HG03439 (cell line): ENCODE measurements at regions not wholly inside any gene's neighbourhood (a gene's known extent, or its start where the extent isn't known, plus 50 kb on each side); places are given as distances from the start of the nearest gene placed in this dataset.
"Not testable (repeated sequence)": the region's sequence is repeated elsewhere in the genome, so short reads cannot be mapped to it uniquely, and the experiment has no call there.

Experiments used
- ATAC-seq: cut with Tn5 transposase; IDR thresholded peaks from one replicate; pipeline ENCODE4 v1.9.1; 2021; ENCODE audit warnings: mild to moderate bottlenecking, moderate library complexity; ENCODE audit not compliant: unreplicated experiment

DNA sequence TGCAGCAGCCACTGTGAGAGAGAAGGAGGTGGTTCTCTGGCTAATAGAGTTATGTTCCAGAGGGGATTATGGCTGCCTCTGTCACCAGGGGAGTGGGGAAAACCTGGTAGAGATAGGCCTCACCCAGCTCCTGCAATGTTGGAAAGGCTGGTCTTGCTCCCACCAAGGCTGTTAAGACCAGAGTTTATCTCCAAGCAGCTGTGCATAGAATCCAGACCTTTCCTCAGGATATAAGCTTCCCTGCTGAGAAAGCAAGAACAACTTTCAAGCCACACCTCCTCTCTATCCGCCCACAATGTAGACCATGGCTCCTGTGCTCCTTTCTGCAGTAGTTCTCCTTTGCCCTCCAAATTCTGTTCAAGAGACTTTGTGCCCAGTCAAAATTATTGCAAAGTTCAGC lies 1375.4 kb downstream of the REEP3 start:
- ATAC-seq = no peak

DNA sequence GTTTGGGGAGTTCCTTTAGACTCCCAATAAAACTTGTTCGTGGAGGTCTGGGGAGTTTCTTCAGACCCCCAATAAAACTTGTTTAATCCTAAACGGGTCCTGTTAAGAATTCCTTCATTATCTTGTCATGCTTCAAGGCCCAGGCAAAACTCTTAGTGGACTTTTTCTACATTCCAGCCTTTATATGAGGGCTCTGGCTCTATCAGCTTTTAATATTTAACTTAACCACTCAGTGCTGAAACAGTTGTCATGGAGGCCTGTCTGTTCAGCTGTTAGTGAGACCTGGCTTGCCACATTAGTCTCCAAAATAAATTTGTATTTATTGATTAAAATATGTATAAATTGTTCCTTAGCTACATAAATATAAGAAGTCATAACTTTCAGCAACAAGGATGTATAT lies 1385.1 kb downstream of the REEP3 start:
- ATAC-seq = not testable (repeated sequence)

DNA sequence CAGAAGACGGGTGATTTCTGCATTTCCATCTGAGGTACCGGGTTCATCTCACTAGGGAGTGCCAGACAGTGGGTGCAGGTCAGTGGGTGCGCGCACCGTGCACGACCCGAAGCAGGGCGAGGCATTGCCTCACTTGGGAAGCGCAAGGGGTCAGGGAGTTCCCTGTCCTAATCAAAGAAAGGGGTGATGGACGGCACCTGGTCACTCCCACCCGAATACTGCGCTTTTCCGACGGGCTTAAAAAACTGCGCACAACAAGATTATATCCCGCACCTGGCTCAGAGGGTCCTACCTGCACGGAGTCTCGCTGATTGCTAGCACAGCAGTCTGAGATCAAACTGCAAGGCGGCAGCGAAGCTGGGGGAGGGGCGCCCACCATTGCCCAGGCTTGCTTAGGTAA lies 1403.1 kb downstream of the REEP3 start:
- not testable (repeated sequence) for ATAC-seq

GRCh38 chr10:64952042-64952441 lies 1430.8 kb downstream of the REEP3 start:
- no peak for ATAC-seq

- ATAC-seq = no peak
These were observed 1435.2 kb downstream of the REEP3 start for GRCh38 chr10:64956441-64956840.

DNA sequence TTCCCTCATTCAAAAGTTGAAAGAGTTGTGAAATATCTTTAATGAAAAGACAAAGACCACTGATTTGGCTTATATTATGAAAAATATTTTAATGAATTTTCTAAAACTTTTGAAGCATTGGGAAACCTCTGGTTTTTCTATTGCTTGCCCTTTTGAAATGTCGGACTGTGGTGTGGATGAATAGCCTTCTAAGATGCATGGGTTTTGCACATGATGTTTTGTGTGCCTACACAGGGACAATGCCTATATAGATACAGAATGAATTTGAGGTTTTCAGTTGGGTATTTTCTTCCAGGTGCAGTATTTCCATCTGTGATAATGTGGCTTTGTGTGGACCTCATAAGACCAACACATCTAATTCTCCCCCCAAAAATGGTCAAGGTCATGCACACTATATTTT lies 1437.9 kb downstream of the REEP3 start:
- no peak for ATAC-seq

DNA sequence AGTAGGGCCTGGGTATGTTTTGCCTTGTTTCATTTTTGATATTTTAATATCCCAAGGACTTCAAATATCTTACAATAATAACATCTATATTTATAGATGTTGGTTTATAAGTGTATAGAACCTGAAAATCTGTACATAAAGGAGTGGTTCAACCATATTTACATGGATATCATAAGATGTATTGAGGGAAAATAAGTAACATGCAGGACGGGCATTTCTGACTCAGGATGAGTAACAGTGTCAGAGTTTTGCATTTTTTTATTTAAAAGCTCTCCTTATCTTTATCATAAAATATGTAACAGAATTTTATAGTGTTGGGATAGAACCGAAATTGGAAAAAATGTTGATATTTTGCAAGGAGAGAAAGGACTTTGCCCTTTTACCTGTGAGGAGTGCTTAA lies 1438.7 kb downstream of the REEP3 start:
- no peak for ATAC-seq

DNA sequence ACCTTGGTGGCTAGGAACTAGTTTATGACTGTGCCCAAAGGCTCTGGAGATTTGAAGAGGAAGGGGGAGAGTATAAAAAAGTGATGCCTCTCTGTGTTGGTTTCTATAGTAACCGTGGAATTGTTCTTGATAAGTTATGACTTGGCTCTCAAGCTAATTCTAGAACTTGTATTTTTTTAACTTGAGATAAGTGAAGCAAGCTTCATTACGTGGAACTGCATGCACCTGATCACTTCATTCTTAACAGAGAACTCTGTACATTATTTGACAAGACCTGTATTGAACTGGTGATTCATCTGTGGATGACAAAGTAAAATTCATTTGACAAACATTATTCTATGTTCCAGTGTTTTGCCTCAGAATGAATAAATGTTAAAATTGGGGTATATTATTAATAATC lies 1452.2 kb downstream of the REEP3 start:
- no peak for ATAC-seq

DNA sequence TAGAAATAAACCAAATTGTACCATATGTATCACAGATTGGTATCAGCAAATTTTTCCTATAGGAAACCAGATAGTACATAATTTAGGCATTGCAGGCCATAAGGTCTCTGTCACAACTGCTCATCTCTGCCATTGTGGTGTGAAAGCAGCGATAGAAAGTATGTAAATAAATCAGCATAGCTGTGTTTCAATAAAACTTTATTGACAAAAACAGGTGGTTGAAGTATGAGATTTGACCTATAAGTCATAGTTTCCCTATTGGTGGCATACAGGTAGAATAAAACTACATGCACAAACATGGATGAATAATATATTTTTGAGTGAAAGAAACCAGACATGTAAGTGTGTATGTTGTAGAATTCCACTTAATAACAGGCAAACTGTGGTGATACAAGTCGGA lies 1454.9 kb downstream of the REEP3 start:
- no peak for ATAC-seq

- ATAC-seq = no peak
These were observed 1456.7 kb downstream of the REEP3 start for GRCh38 chr10:64977915-64978314.

GRCh38 chr10:64996886-64997285 lies 1475.7 kb downstream of the REEP3 start:
- ATAC-seq = no peak

DNA sequence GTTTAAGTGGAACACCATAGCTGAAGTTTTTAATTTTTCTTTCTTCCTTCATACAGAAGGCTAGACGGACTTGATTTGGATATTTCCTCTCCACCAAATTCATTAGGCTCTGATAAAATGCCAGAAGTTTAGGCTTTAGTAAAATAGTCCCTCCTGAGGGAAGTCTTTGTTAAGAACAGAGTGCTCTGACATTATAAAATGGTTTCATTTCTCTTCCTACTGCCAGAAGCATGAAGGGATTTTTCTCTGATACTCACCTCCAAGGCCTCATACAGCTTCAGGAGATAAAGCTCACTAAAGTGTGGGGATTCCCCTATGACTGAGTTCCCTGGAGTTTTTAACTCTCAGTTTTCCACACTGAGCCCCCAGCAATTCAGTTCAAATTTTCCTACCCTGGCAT lies 1489.6 kb downstream of the REEP3 start:
- ATAC-seq = no peak

DNA sequence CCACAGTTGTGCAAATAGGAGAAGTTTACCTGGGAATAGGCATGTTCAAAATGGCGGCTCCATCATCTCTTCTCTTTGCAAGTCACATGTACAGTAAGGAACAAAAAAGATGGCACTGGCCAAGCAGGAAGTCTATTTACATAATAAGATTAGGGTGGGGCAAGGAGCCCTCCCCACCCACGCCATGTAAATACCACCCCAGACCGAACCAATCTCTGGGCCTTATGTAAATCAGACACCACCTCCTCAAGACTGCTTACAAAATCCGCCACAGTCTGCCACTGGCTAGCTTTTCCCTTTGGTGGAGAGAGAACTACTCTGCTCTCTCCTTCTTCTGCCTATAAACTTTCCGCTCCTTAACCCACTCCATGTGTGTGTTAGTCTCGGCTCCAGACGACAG lies 1496.3 kb downstream of the REEP3 start:
- ATAC-seq = no peak

- ATAC-seq = no peak
These were observed 1503.7 kb downstream of the REEP3 start for GRCh38 chr10:65024886-65025285.

DNA sequence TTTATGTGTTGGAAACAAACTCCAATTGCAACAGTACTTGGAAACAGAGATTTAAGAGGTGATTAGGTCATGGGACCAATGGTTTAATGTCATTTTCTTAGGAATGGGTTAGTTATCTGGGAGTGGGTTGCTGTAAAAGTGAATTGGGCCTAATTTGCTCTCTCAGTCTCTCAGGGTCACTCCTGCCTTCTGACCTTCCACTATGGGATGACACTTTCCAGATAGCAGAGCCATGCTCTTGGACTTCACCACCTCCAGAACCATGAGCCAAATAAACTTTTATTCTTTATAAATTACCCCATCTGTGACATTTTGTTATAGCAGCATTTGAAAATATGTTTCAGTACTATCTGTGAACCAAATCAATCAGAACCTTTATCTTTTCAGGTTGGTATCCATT lies 1509.1 kb downstream of the REEP3 start:
- ATAC-seq = no peak

GRCh38 chr10:65032867-65033769 lies 1511.9 kb downstream of the REEP3 start:
- no peak for ATAC-seq

DNA sequence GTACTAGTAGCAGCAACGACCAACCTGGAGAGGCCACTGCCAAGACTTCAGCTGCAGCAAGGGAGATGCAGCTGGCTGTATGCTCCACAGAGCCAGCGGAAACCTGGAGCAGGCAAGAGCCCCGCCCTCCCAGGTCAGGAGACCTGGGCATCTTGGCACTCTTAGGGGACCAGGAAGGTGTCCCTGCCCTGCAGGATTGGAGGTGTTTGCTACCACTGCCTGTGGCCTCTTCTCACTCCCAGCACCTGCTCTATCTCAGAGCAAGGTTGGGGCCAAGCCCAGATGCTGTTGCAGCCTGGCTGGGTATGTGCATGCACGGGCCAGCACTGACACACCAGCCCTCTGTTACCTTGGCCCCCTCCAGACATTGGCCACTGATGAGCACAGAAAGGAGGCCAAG lies 1512.8 kb downstream of the REEP3 start:
- ATAC-seq = no peak

DNA sequence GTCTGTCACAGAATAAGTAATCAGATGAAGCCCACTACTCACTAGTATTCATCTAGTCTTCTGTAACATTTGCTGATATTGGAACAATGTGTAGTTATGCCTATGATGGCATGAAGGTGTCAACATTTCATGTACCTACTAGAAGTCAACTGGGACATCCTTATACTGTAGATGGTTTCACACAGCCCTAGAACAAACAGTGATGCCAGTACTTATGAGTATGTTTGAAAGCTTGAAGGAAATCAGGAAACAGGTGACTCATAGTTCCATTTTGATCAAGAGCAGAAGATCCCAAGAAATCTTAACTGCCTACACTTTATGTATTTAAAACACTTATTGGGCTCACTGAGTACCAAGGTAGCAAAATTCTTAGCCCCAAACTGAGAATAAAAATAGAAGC lies 1519.6 kb downstream of the REEP3 start:
- ATAC-seq = no peak

DNA sequence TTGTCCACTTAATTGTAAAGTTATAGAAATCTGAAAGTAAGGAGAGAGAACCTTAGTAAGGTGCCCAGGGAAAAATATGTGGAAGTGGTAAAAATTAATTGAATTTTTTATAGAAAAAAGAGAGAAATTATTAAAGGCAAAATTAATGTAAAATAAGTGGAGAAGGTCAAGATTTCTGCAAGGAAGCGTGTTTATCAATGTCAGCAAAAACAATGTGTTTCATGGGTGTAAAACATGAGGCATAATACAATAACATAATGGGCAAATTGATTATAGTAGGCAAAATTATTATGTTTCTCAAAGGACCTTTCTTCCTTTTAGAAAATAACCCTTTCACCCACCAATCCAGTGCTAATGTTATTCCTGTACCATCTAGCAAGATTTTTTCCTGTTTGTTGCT lies 1520.1 kb downstream of the REEP3 start:
- ATAC-seq = no peak

DNA sequence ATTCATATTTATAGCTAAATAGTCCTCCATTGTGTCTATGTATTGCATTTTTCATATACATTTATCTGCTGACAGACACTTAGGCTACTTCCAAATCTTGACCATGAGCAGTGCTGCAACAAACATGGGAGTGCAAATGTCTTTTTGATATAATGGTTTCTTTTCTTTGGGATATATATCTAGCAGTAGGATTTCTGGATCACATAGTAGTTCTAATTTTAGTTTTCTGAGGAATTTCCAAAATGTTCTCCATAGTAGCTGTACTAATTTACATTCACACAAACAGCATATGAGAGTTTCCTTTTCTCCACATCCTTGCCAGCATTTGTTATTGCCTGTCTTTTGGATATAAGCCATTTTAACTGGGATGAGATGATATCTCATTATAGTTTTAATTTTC lies 1521.3 kb downstream of the REEP3 start:
- no peak for ATAC-seq

- no peak for ATAC-seq
These were observed 1525.6 kb downstream of the REEP3 start for GRCh38 chr10:65046831-65047230.

DNA sequence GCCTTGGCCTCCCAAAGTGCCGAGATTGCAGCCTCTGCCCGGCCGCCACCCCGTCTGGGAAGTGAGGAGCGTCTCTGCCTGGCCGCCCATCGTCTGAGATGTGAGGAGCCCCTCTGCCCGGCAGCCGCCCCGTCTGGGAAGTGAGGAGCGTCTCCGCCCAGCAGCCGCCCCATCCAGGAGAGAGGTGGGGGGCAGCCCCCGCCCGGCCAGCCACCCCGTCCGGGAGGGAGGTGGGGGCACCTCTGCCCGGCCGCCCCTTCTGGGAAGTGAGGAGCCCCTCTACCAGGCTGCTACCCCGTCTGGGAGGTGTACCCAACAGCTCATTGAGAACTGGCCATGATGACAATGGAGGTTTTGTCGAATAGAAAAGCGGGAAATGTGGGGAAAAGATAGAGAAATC lies 1530.9 kb downstream of the REEP3 start:
- ATAC-seq = not testable (repeated sequence)

DNA sequence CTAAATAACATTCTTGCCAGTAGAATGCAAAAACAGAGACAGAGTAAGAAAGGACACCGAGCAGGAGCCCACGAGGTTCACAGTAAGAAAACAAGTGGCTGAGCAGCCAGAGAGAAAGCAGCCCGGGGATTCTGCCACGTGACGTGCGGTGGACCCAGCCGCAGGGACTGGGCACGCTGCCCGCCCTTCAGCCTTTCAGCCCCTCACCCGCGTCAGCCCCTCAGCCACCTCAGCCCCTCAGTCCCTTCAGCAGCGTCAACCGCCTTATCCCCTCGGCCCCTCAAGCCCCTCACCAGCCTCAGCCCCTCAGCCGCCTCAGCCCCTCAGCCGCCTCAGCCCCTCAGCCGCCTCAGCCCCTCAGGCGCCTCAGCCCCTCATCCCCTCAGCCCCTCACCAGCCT lies 1532.2 kb downstream of the REEP3 start:
- ATAC-seq = not testable (repeated sequence)
